Mucosa of stomach (tissue), 1 donor: ENCODE measurements at regions not wholly inside any gene's neighbourhood (a gene's known extent, or its start where the extent isn't known, plus 50 kb on each side); places are given as distances from the start of the nearest gene placed in this dataset.
A peak's percentile ranks its signal among the peaks of the same experiment; 100 is the strongest.

Source experiments
- H3K27me3 ChIP-seq: one replicate; pipeline ENCODE4 v1.7.0; 2013; ENCODE audit warnings: mild to moderate bottlenecking, low read length; ENCODE audit not compliant: control insufficient read depth, insufficient read depth
- H3K36me3 ChIP-seq: one replicate; pipeline ENCODE4 v1.7.0; 2013; ENCODE audit warnings: low read length; ENCODE audit not compliant: control insufficient read depth, insufficient read depth
- H3K4me1 ChIP-seq: one replicate; pipeline ENCODE4 v1.7.0; 2013; ENCODE audit warnings: mild to moderate bottlenecking, low read length; ENCODE audit not compliant: control insufficient read depth, insufficient read depth
- H3K4me3 ChIP-seq: one replicate; pipeline ENCODE4 v1.7.0; 2013; ENCODE audit warnings: low read length
- H3K9ac ChIP-seq: one replicate; pipeline ENCODE4 v1.7.0; 2013; ENCODE audit warnings: mild to moderate bottlenecking, low read length, moderate library complexity
- H3K9me3 ChIP-seq: one replicate; pipeline ENCODE4 v1.7.0; 2013; ENCODE audit warnings: mild to moderate bottlenecking, low read length, moderate library complexity; ENCODE audit not compliant: control insufficient read depth
- donor health status: Pancreatic carcinoma.

GRCh38 chr1:8093221-8093980, 67.3 kb upstream of the ERRFI1 start:
- no peaks in the 10 kb centered on the region for H3K9me3 ChIP-seq
- no peaks in the 10 kb centered on the region for H3K36me3 ChIP-seq
- H3K4me3 ChIP-seq, result no peak overlapping the region
- H3K9ac ChIP-seq, result peak overlapping the region; percentile 48
- peaks cover 78% of the 10 kb centered on the region for H3K4me1 ChIP-seq
- H3K27me3 ChIP-seq, result no peaks in the 10 kb centered on the region

DNA sequence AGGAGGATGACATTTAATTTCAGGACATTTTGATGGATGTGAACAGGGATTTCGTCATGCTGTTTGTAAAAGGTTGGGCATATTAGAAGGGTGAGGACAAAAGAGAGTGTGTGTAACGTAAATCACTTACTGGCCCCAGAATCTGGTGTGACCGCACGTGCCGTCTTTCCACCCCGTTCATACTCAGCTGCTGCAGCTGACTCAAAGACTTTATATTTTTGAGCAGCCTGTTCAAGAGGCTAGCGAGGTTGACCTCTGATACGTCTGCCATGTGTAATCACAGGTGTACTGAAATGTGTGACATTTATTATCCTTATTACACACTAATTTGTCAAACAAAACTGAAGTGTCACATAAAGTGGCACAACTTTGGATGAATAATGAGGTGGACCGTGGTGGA, 66.5 kb upstream of the ERRFI1 start:
- H3K4me1 ChIP-seq, result peaks cover 73% of the 10 kb centered on the region
- no peak overlapping the region for H3K4me3 ChIP-seq
- no peaks in the 10 kb centered on the region for H3K27me3 ChIP-seq
- H3K9ac ChIP-seq, result no peak overlapping the region
- no peaks in the 10 kb centered on the region for H3K9me3 ChIP-seq
- no peaks in the 10 kb centered on the region for H3K36me3 ChIP-seq

- no peak overlapping the region for H3K4me3 ChIP-seq
- H3K27me3 ChIP-seq, result no peaks in the 10 kb centered on the region
- no peak overlapping the region for H3K9ac ChIP-seq
- H3K9me3 ChIP-seq, result no peaks in the 10 kb centered on the region
- H3K36me3 ChIP-seq, result no peaks in the 10 kb centered on the region
- peaks cover 65% of the 10 kb centered on the region for H3K4me1 ChIP-seq
Measured at GRCh38 chr1:8091691-8092090, 65.6 kb upstream of the ERRFI1 start.

DNA sequence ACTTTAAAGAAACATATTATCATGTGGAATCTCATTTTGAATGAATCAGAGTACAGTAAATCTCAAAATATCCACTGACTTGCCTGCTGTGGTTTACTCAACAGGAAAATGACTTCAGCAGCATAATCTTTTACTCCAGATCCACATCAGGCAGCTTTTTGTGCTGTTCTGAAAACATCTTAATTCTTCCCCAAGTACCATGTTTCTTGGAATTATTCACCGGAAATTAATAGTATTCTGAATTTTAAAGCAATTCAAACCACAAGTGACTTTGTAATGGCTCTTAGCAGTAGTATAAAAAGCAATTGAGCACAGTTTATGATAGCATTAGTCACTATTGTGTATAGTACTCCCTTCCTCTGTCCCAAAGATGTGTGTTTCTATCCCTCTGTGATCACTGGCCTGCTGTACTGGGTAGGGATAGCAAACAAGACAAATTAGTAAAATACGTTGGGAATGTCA, 64.2 kb upstream of the ERRFI1 start:
- no peaks in the 10 kb centered on the region for H3K36me3 ChIP-seq
- no peaks in the 10 kb centered on the region for H3K27me3 ChIP-seq
- peaks cover 57% of the 10 kb centered on the region for H3K4me1 ChIP-seq
- no peaks in the 10 kb centered on the region for H3K9me3 ChIP-seq
- H3K9ac ChIP-seq, result no peak overlapping the region
- H3K4me3 ChIP-seq, result no peak overlapping the region

GRCh38 chr1:8089535-8090228, 63.6 kb upstream of the ERRFI1 start:
- Histone ChIP-seq H3K36me3 (no peaks in the 10 kb centered on the region), H3K4me1 (peaks cover 51% of the 10 kb centered on the region), H3K9ac (no peak overlapping the region), H3K4me3 (no peak overlapping the region), H3K27me3 (no peaks in the 10 kb centered on the region), H3K9me3 (no peaks in the 10 kb centered on the region)

DNA sequence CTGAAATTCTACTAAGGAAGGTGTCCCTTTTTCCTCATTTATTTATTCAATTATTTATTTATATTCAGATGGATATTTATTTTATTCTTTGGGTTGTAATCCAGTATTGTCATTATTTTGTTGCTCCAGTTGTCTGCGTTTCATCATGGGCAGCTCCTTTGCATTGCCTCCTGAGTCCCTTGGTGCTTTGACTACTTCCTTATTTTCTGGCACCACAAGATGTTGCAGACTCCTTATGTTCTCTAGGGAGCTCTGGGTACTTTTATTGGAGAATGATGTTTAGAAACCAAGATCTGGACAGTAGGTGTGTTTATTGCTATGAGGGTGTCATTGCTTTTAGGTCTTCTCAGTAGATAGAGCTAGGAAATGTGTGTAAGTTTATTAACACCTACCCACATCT, 59.9 kb upstream of the ERRFI1 start:
- Histone ChIP-seq H3K36me3 (no peaks in the 10 kb centered on the region), H3K4me1 (peaks cover 37% of the 10 kb centered on the region), H3K9ac (no peak overlapping the region), H3K27me3 (no peaks in the 10 kb centered on the region), H3K4me3 (no peak overlapping the region), H3K9me3 (no peaks in the 10 kb centered on the region)

- H3K4me3 ChIP-seq, result no peak overlapping the region
- H3K9me3 ChIP-seq, result no peaks in the 10 kb centered on the region
- H3K9ac ChIP-seq, result no peak overlapping the region
- H3K27me3 ChIP-seq, result no peaks in the 10 kb centered on the region
- no peaks in the 10 kb centered on the region for H3K36me3 ChIP-seq
- peaks cover 27% of the 10 kb centered on the region for H3K4me1 ChIP-seq
Measured at GRCh38 chr1:8084913-8085312, 58.8 kb upstream of the ERRFI1 start.

- Histone ChIP-seq H3K9me3 (no peaks in the 10 kb centered on the region), H3K4me1 (peaks cover 25% of the 10 kb centered on the region), H3K4me3 (no peak overlapping the region), H3K9ac (peak overlapping the region; percentile 11), H3K27me3 (no peaks in the 10 kb centered on the region), H3K36me3 (no peaks in the 10 kb centered on the region)
Measured at GRCh38 chr1:8083739-8084484, 57.8 kb upstream of the ERRFI1 start.

DNA sequence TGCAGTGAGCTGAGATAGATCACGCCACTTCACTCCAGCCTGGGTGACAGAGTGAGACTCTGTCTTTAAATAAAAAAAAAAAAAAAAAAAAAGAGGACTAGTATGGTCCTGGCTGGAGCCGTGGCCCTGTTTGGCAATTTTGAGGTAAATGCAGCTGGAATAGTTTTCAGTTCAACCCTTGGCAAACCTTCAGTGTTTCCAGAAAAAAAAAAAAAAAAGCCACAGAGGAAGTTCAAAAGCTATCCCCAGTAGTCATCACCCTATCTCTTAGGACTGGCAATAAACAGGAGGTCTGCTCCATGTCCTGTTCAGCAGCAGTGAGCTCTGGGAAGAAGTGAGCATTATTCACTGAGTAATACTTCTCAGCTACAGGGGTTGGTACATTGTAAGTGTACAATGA, 56.8 kb upstream of the ERRFI1 start:
- H3K9me3 ChIP-seq, result no peaks in the 10 kb centered on the region
- no peak overlapping the region for H3K4me3 ChIP-seq
- H3K4me1 ChIP-seq, result peaks cover 35% of the 10 kb centered on the region
- no peaks in the 10 kb centered on the region for H3K36me3 ChIP-seq
- no peaks in the 10 kb centered on the region for H3K27me3 ChIP-seq
- H3K9ac ChIP-seq, result no peak overlapping the region

DNA sequence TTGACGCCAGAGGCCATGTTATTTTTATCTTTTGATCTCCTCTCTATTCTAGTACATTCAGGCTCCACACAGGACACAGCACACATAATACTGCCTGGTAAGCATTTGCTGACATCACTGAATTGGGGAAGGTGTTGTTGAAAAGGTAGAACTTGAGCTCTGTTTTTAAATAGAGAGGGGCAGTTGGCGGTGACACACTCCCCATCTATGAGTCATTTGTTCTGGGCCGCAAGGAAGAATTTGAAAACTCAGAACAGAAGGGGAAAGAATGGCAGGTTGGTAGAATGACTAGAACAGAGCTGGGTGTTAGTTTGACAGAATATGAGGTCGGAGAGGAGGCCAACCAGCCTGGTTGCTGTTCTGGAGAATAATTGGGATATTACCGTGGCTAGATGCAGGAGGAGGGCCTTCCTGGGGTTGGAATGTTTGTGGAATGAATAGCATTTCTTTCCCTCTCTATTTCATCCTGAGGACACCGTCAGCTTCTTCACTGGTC, 52.1 kb upstream of the ERRFI1 start:
- Histone ChIP-seq H3K4me3 (no peak overlapping the region), H3K9ac (peak overlapping the region; percentile 7), H3K27me3 (no peaks in the 10 kb centered on the region), H3K9me3 (no peaks in the 10 kb centered on the region), H3K36me3 (no peaks in the 10 kb centered on the region), H3K4me1 (peaks cover 53% of the 10 kb centered on the region)

DNA sequence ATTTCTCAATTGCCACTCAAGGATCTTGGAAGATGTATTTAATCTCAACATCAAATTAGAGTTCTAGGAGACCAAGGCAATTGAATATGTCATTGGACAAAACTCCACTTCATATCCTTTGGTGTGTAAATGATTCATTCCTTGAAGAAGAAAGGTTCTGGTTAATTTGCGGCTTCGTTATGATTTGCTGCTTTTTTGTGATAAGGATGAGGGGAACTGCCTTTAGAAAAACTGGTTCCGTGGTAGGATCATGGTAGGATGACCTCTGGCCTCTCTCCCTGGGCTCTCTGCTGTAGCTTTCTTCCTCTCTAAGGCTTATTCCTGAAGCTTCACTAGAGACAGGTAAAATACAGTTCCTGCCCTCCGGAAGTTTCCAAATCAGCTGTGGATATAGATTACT, 51.5 kb upstream of the ERRFI1 start:
- H3K36me3 ChIP-seq, result no peaks in the 10 kb centered on the region
- H3K27me3 ChIP-seq, result no peaks in the 10 kb centered on the region
- peak overlapping the region; percentile 7 for H3K9ac ChIP-seq
- H3K9me3 ChIP-seq, result no peaks in the 10 kb centered on the region
- peaks cover 52% of the 10 kb centered on the region for H3K4me1 ChIP-seq
- H3K4me3 ChIP-seq, result no peak overlapping the region

DNA sequence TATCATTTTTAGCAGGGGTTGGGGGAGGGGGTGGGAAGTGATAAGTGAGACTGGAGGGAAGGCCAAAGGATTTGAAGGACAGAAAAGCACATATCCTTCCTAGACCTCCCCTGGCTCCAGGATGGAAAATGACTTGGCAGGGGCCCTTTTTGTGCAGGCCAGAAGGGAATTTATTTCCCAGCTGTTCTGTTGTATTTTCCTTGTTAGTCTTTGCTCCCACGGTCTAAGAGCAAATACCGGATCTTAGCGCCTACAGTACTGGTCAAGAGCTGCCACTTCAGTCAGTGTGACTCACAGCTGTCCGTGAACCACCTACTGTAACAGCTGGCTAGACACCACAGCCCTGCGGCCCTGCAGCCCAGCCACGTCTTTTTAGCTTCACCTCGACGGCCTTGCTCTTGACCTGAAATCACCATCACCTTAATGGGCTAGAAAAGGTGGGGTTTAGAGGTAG, 51.0 kb upstream of the ERRFI1 start:
- Histone ChIP-seq H3K4me1 (peaks cover 52% of the 10 kb centered on the region), H3K4me3 (no peak overlapping the region), H3K36me3 (no peaks in the 10 kb centered on the region), H3K27me3 (no peaks in the 10 kb centered on the region), H3K9ac (peak overlapping the region; percentile 7), H3K9me3 (no peaks in the 10 kb centered on the region)
